ENCODE measurements at regions not wholly inside any gene's neighbourhood (a gene's known extent, or its start where the extent isn't known, plus 50 kb on each side); places are given as distances from the start of the nearest gene placed in this dataset.

DNA sequence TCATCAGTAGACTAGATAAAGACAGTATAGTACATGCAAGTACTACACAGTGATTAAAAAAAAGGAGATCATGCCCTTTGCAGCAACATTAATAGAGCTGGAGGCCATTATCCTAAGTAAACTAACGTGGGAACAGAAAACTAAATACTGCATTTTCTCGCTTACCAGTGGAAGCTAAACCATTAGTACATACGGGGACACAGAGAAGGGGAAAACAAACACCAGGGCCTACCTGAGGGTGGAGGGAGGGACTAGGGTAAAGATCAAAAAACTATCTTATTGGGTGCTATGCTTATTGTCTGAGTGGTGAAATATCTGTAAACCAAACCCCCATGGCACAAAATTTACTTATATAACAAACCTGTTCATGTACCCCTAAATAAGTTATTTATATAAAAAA, 836.9 kb downstream of the SH3BGRL start:
- no peaks in the 10 kb centered on the region for H3K9me3 ChIP-seq (replicated peaks; ENCODE audit: control insufficient read depth, insufficient read depth, low read depth, low read length)
- H3K4me3 ChIP-seq: no peak overlapping the region
- no peaks in the 10 kb centered on the region for H4K20me1 ChIP-seq (replicated peaks; ENCODE audit: control insufficient read depth, insufficient read depth, low read length)
- no peak overlapping the region for H3K4me2 ChIP-seq (ENCODE audit: insufficient read depth, low read length)
- DNase-seq (ENCODE audit: extremely low read depth in 1 of 4, low spot score in 3 of 4) (no peak), FAIRE-seq (no peak), ATAC-seq (no peak)
- no peaks in the 10 kb centered on the region for H3K9me1 ChIP-seq (ENCODE audit: control insufficient read depth, insufficient read depth, low read length)
- in situ Hi-C loops (cut with MboI) (no loop called here), intact Hi-C loops (cut with micrococcal nuclease) (no loop called here)
- ChIA-PET CTCF (ENCODE audit: low intra/inter-chr PET ratio) (no interaction called here), POLR2A (no interaction called here)
- no TSS peak for BruUV-seq (replicated peaks)
- H3K27me3 ChIP-seq (ENCODE audit: control insufficient read depth in 2 of 2, insufficient read depth in 2 of 2, low read length in 2 of 2): no peaks in the 10 kb centered on the region
- no peak overlapping the region for H3K9ac ChIP-seq (ENCODE audit: insufficient read depth in 1 of 2, low read depth in 2 of 2, low read length in 2 of 2)
- H3K27ac ChIP-seq (ENCODE audit: extremely low read depth, low read depth, low read length): no peak overlapping the region
- H3K36me3 ChIP-seq (ENCODE audit: control insufficient read depth, insufficient read depth, low read length): no peaks in the 10 kb centered on the region
- TF ChIP-seq ZC3H11A (IDR thresholded peaks at IDR 0.05; ENCODE audit: low read depth, low read length) (no peak), CSDE1 (IDR thresholded peaks at IDR 0.05) (no peak), NEUROD1 (IDR thresholded peaks at IDR 0.05; ENCODE audit: borderline replicate concordance, low read depth, low read length, partially characterized antibody) (no peak), PTRF (tag; IDR thresholded peaks at IDR 0.05) (no peak)
- H3K4me1 ChIP-seq (replicated peaks in 1 of 2; ENCODE audit: control insufficient read depth in 2 of 2, insufficient read depth in 2 of 2, low read length in 2 of 2): no peaks in the 10 kb centered on the region
- no peak overlapping the region for H2AFZ ChIP-seq (ENCODE audit: low read depth, low read length)
- 0% methylated on average over 3 of the region's 3 CpGs for WGBS (ENCODE audit: insufficient coverage, low coverage, missing lambda C conversion rate)
- no peaks in the 10 kb centered on the region for H3K79me2 ChIP-seq (ENCODE audit: control insufficient read depth, insufficient read depth, low read length)

DNA sequence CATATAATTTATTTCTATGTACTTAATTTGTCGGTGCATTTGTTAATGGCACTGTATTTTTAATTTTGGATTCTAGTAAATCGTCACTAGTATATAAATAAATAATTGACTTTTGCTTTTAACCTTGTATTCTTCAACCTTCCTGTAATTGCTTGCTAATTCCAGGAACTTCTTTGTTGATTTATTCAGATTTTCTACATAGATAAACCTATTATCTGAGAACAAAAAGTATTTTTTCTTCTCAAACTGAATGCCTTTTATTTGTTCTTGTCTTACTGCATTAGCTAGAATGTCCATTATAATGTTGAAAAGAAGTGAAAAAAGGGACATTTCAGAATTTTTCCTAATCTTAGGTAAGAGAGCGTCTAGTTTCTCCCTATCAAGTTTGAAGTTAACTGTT, 839.1 kb downstream of the SH3BGRL start:
- Histone ChIP-seq H3K27ac (ENCODE audit: extremely low read depth, low read depth, low read length) (no peak overlapping the region), H3K4me2 (ENCODE audit: insufficient read depth, low read length) (no peak overlapping the region), H3K27me3 (ENCODE audit: control insufficient read depth in 2 of 2, insufficient read depth in 2 of 2, low read length in 2 of 2) (no peaks in the 10 kb centered on the region), H4K20me1 (replicated peaks; ENCODE audit: control insufficient read depth, insufficient read depth, low read length) (no peaks in the 10 kb centered on the region), H3K4me3 (no peak overlapping the region), H3K9me3 (replicated peaks; ENCODE audit: control insufficient read depth, insufficient read depth, low read depth, low read length) (no peaks in the 10 kb centered on the region), H3K4me1 (replicated peaks in 1 of 2; ENCODE audit: control insufficient read depth in 2 of 2, insufficient read depth in 2 of 2, low read length in 2 of 2) (no peaks in the 10 kb centered on the region), H2AFZ (ENCODE audit: low read depth, low read length) (no peak overlapping the region), H3K36me3 (ENCODE audit: control insufficient read depth, insufficient read depth, low read length) (no peaks in the 10 kb centered on the region), H3K79me2 (ENCODE audit: control insufficient read depth, insufficient read depth, low read length) (no peaks in the 10 kb centered on the region), H3K9ac (ENCODE audit: insufficient read depth in 1 of 2, low read depth in 2 of 2, low read length in 2 of 2) (no peak overlapping the region), H3K9me1 (ENCODE audit: control insufficient read depth, insufficient read depth, low read length) (no peaks in the 10 kb centered on the region)
- BruUV-seq (replicated peaks): no TSS peak
- ATAC-seq: no peak
- intact Hi-C loops (cut with micrococcal nuclease): no loop called here
- in situ Hi-C loops (cut with MboI): no loop called here
- ChIA-PET CTCF (ENCODE audit: low intra/inter-chr PET ratio) (no interaction called here), POLR2A (no interaction called here)
- no peak for FAIRE-seq
- 3% methylated on average over 3 of the region's 3 CpGs for WGBS (ENCODE audit: insufficient coverage, low coverage, missing lambda C conversion rate)
- no peak for DNase-seq (ENCODE audit: extremely low read depth in 1 of 4, low spot score in 3 of 4)
- TF ChIP-seq SPI1 (IDR thresholded peaks at IDR 0.05; ENCODE audit: borderline replicate concordance, low read depth, low read length) (no peak), CCNT2 (IDR thresholded peaks at IDR 0.05; ENCODE audit: borderline replicate concordance, extremely low read depth, insufficient read length, low read depth, low read length) (no peak), ZNF780A (CRISPR knock-in tag; IDR thresholded peaks at IDR 0.05) (no peak)
- TF ChIP-seq, protein P1, sequence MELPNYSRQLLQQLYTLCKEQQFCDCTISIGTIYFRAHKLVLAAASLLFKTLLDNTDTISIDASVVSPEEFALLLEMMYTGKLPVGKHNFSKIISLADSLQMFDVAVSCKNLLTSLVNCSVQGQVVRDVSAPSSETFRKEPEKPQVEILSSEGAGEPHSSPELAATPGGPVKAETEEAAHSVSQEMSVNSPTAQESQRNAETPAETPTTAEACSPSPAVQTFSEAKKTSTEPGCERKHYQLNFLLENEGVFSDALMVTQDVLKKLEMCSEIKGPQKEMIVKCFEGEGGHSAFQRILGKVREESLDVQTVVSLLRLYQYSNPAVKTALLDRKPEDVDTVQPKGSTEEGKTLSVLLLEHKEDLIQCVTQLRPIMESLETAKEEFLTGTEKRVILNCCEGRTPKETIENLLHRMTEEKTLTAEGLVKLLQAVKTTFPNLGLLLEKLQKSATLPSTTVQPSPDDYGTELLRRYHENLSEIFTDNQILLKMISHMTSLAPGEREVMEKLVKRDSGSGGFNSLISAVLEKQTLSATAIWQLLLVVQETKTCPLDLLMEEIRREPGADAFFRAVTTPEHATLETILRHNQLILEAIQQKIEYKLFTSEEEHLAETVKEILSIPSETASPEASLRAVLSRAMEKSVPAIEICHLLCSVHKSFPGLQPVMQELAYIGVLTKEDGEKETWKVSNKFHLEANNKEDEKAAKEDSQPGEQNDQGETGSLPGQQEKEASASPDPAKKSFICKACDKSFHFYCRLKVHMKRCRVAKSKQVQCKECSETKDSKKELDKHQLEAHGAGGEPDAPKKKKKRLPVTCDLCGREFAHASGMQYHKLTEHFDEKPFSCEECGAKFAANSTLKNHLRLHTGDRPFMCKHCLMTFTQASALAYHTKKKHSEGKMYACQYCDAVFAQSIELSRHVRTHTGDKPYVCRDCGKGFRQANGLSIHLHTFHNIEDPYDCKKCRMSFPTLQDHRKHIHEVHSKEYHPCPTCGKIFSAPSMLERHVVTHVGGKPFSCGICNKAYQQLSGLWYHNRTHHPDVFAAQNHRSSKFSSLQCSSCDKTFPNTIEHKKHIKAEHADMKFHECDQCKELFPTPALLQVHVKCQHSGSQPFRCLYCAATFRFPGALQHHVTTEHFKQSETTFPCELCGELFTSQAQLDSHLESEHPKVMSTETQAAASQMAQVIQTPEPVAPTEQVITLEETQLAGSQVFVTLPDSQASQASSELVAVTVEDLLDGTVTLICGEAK (IDR thresholded peaks at IDR 0.05): no peak
- TF ChIP-seq, protein P1 (CRISPR knock-in tag; IDR thresholded peaks at IDR 0.05): no peak

Measured in K562 (cell line).